HUDEP-2 (cell line): ENCODE measurements at regions not wholly inside any gene's neighbourhood (a gene's known extent, or its start where the extent isn't known, plus 50 kb on each side); places are given as distances from the start of the nearest gene placed in this dataset.
"Not testable (repeated sequence)": the region's sequence is repeated elsewhere in the genome, so short reads cannot be mapped to it uniquely, and the experiment has no call there.

Source experiments
- DNase-seq, 76 experiments: peaks; one replicate each; lab custom pipeline; 2025; ENCODE audit not compliant: unreplicated experiment in 76 of 76; lab: John Stamatoyannopoulos, UW

GRCh38 chr6:134537765-134538164 is 219.9 kb upstream of the SGK1 start:
- DNase-seq, result not testable (repeated sequence)

- no peak for DNase-seq
Observed at GRCh38 chr6:134537146-134537555, 219.2 kb upstream of the SGK1 start.

GRCh38 chr6:134535831-134536230 is 217.9 kb upstream of the SGK1 start:
- no peak for DNase-seq

GRCh38 chr6:134534708-134535149 is 216.8 kb upstream of the SGK1 start:
- no peak for DNase-seq

- DNase-seq, result no peak
Observed at GRCh38 chr6:134533991-134534390, 216.1 kb upstream of the SGK1 start.

GRCh38 chr6:134532694-134533624 is 215.0 kb upstream of the SGK1 start:
- DNase-seq, result no peak

- DNase-seq, result no peak
Observed at GRCh38 chr6:134531611-134532010, 213.7 kb upstream of the SGK1 start.

- DNase-seq, result no peak
Observed at GRCh38 chr6:134531188-134531551, 213.3 kb upstream of the SGK1 start.

GRCh38 chr6:134529921-134530320 is 212.0 kb upstream of the SGK1 start:
- DNase-seq, result no peak

- DNase-seq, result no peak
Observed at GRCh38 chr6:134529305-134529704, 211.4 kb upstream of the SGK1 start.

GRCh38 chr6:134527108-134527787 is 209.3 kb upstream of the SGK1 start:
- no peak for DNase-seq

GRCh38 chr6:134525190-134525868 is 207.4 kb upstream of the SGK1 start:
- DNase-seq, result no peak

GRCh38 chr6:134523903-134524650 is 206.2 kb upstream of the SGK1 start:
- no peak for DNase-seq

- no peak for DNase-seq
Observed at GRCh38 chr6:134523051-134523450, 205.1 kb upstream of the SGK1 start.

- no peak for DNase-seq
Observed at GRCh38 chr6:134521116-134521501, 203.2 kb upstream of the SGK1 start.

- no peak for DNase-seq
Observed at GRCh38 chr6:134520181-134521115, 202.5 kb upstream of the SGK1 start.

GRCh38 chr6:134519465-134519864 is 201.6 kb upstream of the SGK1 start:
- no peak for DNase-seq

- DNase-seq, result no peak
Observed at GRCh38 chr6:134517868-134518267, 200.0 kb upstream of the SGK1 start.

GRCh38 chr6:134517145-134517658 is 199.3 kb upstream of the SGK1 start:
- no peak for DNase-seq
